OCI-LY3 (cell line): ENCODE measurements at regions not wholly inside any gene's neighbourhood (a gene's known extent, or its start where the extent isn't known, plus 50 kb on each side); places are given as distances from the start of the nearest gene placed in this dataset.

Experiments used
- EZH2phosphoT487 ChIP-seq: fragments of 200-600 bp; shearing (Covaris generic); IDR thresholded peaks from 2 replicates; pipeline ENCODE4 v1.6.1; 2018; ENCODE audit warnings: antibody characterized with exemption, mixed run types, low read depth
- TF ChIP-seq, protein P1 (sequence below): fragments of 200-600, 300-600 bp; sonication (generic); IDR thresholded peaks from 2 replicates; pipeline ENCODE4 v1.5.1; 2014; ENCODE audit warnings: antibody characterized with exemption, low read length, low read depth

DNA sequence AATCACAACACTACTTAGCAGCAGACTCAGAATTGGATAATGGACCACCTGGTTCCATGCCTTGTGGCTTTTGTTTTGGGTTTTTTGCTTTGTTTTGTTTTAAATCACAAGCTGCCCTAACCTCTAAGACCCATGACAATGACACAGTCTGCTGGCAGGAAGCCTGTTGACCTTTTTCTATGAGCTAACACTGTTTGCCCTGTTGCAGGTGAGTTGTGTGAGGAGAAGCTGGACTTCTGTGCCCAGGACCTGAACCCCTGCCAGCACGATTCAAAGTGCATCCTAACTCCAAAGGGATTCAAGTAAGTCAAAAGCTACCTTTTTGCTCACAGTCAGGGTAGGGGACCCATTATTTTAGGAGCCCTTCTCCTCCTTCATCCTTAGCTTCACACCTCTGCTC, 110.8 kb upstream of the PACRGL start:
- TF ChIP-seq, protein P1, sequence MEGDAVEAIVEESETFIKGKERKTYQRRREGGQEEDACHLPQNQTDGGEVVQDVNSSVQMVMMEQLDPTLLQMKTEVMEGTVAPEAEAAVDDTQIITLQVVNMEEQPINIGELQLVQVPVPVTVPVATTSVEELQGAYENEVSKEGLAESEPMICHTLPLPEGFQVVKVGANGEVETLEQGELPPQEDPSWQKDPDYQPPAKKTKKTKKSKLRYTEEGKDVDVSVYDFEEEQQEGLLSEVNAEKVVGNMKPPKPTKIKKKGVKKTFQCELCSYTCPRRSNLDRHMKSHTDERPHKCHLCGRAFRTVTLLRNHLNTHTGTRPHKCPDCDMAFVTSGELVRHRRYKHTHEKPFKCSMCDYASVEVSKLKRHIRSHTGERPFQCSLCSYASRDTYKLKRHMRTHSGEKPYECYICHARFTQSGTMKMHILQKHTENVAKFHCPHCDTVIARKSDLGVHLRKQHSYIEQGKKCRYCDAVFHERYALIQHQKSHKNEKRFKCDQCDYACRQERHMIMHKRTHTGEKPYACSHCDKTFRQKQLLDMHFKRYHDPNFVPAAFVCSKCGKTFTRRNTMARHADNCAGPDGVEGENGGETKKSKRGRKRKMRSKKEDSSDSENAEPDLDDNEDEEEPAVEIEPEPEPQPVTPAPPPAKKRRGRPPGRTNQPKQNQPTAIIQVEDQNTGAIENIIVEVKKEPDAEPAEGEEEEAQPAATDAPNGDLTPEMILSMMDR, result no peak
- no peak for TF ChIP-seq EZH2phosphoT487
